Stimulated activated CD8-positive, alpha-beta memory T cell treated with anti-CD3 and anti-CD28 coated beads, Interleukin-15, amount 100 ng/mL, for 4 hours (primary cell): ENCODE measurements at regions not wholly inside any gene's neighbourhood (a gene's known extent, or its start where the extent isn't known, plus 50 kb on each side); places are given as distances from the start of the nearest gene placed in this dataset.

Source experiments
- DNase-seq, 2 donors: peaks; one replicate each; pipeline ENCODE4 v3.0.0-alpha.2; 2020; ENCODE audit warnings: low read depth in 2 of 2

GRCh38 chr5:8848997-8849594 is 696.8 kb downstream of the SEMA5A start:
- no peak for DNase-seq

- no peak for DNase-seq
Measured at GRCh38 chr5:8851101-8851500, 694.8 kb downstream of the SEMA5A start.

DNA sequence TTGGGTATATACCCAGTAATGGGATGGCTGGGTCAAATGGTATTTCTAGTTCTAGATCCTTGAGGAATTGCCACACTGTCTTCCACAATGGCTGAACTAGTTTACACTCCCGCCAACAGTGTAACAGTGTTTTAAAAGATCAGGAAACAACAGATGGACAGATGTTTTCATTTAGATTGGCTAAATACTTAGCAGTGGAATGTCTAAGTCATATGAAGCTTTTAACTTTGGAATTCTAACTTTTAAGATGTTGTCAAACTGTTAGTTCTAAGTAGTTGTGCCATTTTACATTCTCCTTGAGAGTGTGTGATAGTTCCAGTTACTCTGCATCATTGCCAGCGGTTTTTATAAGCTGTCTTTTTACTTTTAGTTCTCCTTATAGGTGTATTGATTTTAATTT is 688.8 kb downstream of the SEMA5A start:
- no peak for DNase-seq

DNA sequence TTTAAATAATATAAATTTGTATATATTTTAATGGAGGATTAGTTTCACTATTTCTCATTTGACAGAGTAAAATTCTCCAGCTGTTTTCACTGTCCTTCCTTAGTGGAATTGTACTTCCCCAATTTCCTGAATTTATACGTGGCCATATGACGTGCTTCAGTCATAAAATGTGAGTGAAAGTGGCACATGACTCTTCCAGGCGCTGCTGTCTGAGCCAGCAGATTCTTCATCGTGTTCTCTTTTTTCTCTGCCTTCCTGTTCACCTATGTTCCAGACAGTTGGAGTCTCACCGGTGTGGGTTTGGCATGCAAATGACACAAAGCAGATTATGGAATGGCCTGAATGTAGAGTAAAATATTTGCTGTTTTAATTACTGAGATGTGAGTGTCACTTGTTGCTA is 684.1 kb downstream of the SEMA5A start:
- no peak for DNase-seq

DNA sequence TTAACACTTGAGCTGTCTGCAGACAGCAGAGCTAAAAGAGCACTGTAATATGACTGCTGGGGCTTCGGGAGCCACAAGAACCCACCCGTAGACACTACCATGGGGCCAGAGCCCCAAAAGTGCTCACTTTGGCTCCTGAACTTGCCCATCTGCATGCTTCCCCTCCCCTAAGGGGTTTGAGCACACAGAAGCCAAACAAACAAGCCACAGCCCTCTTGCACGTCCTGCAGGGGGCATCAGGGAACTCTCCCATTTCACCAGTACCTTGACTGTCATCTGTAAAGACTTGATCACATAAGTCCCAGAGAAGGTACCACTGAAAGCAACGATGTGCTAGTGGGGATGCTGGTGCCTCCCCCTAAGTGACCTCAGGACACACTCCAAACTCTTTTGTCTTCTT is 681.8 kb downstream of the SEMA5A start:
- DNase-seq: no peak

DNA sequence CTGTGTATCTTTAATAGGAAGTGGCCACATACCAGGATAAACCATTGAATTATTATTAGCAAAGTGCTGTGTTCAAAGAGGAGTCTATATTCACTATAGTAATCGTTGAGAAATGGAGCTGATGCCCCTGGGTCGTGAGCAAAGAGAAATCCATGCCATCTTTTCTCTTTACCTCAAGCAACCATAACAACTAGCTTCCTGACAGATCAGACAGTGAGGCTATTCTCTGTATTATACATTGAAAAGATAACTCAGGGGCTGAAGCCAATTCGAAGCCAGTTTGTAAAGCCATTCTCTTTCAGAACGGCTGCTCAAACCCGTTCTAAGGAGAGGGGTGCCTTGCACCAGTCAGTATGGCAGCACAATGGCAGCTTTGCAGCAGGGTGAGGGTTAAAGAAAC is 680.6 kb downstream of the SEMA5A start:
- no peak for DNase-seq

DNA sequence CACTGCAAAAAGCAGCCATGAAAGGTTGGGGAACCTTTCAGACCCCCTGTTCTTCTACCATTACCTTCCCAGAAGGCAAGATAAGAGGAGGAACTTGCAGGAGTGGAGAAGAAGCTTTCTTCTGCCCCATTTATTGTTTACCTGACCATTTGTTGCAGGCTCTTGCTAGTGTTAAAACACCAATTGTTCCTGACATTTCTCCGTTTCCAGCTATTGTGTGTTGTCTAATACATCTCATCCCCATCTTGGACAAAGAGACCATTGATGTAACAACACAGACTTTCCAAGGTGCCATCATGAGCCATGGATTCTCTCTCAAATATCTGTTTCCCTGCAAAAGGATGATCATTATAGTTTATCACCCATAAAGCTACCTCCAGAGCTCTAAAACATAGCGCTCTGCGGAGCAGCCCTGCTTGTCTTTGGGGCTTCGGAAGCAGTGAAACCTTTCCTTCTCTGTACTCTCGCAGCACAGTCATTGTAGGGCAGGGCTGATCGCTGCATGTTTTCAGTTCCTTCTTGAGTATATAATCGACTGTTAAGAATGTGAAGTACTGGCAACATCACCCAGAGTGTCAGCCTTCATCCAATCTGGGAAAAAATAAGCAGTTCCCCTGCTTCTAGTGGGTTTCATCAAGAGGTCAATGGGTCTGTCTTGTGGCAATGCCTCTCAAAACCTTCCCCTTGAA is 680.0 kb downstream of the SEMA5A start:
- no peak for DNase-seq

GRCh38 chr5:8868283-8868682 is 677.6 kb downstream of the SEMA5A start:
- no peak for DNase-seq

DNA sequence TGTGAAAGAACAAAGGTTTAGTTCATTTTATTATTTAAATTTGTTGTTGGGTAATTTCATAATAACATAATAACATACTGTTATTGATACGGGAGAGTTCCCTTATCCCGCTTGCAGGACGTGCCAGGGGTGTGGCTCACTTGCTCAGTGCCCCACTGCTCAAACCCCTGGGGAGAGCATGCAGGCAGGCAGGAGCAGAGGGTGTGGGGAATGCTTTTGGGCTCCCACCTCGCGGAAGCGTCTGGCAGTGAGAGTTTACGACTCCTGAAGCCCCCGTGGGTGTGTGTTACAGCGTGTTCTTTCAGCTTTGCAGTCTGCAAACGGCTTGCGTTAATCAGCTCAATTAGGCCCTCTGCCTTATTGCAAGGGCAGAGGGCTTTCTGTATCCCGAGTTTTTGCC is 675.9 kb downstream of the SEMA5A start:
- no peak for DNase-seq

DNA sequence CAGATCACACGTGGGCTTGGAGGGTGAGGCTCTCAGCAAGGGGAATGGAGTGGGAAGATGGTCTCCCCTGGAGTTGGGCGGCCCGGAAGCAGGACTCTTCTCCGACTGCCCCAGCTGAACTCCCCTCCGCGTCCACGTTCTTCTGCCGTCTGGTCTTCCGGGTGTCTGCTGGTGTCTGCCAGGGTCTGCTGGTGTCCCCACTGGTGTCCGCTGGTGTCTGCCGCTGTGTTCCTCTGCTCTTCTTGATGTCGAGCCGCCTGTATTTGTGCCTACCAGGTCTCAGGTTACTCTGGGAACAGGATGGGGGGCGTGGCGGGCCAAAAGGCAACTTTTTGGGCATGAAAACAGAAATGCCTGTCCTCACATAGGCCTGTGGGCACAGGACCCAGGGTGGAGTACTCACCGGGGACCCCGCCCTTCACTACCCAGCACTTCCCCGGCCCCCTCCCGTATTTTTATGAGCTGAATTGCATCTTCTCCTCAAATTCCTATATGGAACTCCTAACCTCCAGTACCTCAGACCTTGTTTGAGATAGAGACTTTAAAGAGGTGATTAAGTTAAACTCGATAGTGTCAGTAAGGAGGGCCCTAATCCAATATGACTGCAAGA is 675.4 kb downstream of the SEMA5A start:
- no peak for DNase-seq

- no peak for DNase-seq
Measured at GRCh38 chr5:8870959-8871355, 674.9 kb downstream of the SEMA5A start.

DNA sequence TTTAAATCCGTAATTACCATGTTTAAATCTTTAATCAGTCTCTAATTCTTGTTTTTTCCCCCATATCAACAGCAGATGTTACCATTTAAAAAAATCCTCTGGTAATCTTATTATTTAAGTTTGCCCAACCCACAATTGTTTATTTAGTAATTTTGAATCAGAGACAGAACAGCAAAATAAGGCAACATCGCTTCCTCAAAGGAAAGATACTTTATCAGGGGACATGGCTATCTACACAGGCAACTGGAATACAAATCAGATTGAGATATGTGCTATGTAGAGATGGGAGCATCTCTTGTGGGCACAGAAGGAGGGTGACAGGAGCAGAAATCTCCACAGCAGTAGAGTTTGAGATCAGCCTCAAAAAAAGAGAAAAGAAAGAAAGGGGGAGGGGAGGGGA is 674.4 kb downstream of the SEMA5A start:
- DNase-seq: no peak

GRCh38 chr5:8875722-8876121 is 670.2 kb downstream of the SEMA5A start:
- no peak for DNase-seq

GRCh38 chr5:8879248-8879647 is 666.6 kb downstream of the SEMA5A start:
- no peak for DNase-seq

DNA sequence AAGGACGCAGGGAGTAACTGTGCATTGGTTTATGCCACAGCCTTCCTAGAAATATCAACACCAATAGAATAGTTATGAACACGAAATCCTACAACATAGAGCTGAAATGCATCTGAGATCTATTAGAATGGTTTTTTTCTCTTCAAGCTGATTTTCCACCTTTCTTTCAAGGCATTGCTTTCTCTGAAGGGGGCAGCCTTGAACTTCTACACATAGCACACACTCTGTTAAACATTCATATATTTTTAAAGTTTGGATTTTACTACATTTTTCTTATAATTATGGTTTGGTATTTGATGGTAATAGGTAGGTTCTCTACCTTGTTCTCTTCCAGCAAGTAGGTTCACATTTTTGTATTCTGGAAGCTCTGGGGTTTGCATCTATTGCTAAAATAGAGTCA is 661.8 kb downstream of the SEMA5A start:
- no peak for DNase-seq

DNA sequence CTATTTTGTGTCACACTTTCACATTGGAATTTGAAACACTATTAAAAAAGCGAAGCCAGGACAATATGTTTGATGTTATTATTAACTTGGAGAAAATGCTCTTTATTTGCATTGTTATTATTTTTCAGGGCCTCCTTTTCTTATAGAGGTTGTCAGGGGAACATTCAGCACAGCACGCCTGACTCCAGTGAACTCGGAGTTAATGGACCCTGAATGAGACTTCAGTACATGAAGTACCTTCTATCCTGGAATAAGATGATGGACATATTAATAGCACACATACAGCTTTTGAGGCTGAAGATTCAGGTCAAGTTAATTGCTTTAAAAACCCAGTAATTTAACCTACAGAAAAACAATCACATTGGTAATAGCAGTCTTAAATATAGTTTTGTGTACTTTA is 652.9 kb downstream of the SEMA5A start:
- no peak for DNase-seq

DNA sequence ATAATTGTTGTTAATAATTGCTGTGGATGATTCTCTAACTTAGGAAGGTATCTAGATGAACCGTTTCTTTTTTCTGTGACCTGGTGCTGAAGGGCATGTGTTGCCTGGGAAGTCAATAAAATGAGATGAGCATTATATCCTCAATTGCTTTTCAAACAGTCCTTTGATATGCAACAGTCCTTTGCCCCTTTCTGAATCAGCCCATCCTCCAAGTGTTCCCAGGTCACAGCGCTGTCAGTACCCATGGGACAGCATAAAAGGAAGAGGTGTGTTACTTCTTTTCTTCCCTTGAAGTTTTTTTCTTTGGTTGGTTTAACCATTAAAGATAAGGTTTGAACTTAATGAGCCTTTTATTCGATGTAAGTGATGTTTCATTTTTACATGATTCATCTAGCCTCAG is 651.8 kb downstream of the SEMA5A start:
- no peak for DNase-seq

GRCh38 chr5:8895062-8895461 is 650.8 kb downstream of the SEMA5A start:
- no peak for DNase-seq

DNA sequence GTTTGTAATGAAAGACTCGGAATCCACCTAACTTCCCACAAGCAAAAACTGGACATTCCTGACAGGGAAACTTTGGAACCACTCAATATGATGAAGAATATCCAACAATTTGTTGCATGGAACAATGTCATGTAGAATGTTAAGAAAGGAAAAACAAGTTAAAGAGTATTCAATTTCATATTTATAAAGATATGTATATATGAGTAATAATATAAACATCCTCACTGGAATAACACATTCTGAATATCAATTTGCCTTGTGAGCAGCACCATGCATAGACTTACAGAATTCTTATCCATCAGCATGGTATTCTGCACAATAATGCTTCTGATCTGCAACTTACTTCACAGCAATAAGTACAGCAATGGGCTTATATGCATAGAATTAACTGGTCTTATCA is 650.3 kb downstream of the SEMA5A start:
- no peak for DNase-seq

DNA sequence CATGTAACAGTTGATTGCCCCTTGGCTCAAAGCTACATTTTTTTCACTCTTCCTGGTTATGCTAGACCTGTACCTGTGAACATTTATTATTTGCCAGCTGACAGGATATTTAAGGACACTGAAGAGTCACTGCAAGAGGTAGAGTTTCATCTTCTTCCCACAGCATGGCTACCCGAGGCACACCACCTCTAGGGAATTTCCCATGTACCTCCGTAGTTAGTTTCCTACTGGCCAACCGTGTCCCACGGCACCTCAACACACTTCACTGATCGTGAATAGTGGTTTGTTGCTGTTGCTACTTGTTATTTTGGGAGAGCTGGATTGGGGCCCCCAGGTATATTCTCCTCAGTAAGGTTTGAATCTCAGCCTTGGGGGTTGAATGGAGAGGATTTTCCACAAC is 648.6 kb downstream of the SEMA5A start:
- DNase-seq: no peak

GRCh38 chr5:8905021-8905420 is 640.9 kb downstream of the SEMA5A start:
- DNase-seq: no peak

GRCh38 chr5:8906303-8906967 is 639.4 kb downstream of the SEMA5A start:
- no peak for DNase-seq
